ENCODE measurements at regions not wholly inside any gene's neighbourhood (a gene's known extent, or its start where the extent isn't known, plus 50 kb on each side); places are given as distances from the start of the nearest gene placed in this dataset.

DNA sequence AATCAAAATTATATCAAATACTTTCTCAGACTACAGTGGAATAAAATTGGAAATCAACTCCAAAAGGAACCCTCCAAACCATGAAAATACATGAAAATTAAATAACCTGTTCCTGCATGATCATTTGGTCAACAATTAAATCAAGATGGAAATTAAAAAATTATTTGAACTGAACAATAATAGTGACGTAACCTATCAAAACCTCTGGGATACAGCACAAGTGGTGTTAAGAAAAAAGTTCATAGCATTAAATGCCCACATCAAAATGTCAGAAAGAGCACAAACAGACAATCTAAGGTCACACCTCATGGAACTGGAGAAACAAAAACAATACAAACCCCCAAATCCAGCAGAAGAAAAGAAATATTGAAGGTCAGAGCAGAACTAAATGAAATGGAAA is 1460.7 kb downstream of the OLFM4 start:
- no peak for DNase-seq (ENCODE audit: insufficient read length, low spot score, missing footprints)
- TF ChIP-seq CTCF (IDR thresholded peaks at IDR 0.05; ENCODE audit: extremely low read depth, low read depth, low read length): no peak
- no peak overlapping the region for H3K4me2 ChIP-seq (ENCODE audit: insufficient read depth, low read length)
- no peak overlapping the region for H2AFZ ChIP-seq (ENCODE audit: low read length)
- H3K79me2 ChIP-seq (ENCODE audit: insufficient read depth, low read length): no peaks in the 10 kb centered on the region
- no peaks in the 10 kb centered on the region for H3K4me1 ChIP-seq (ENCODE audit: insufficient read depth, low read length)
- H3K4me3 ChIP-seq (ENCODE audit: insufficient read depth, low read length): no peak overlapping the region
- H4K20me1 ChIP-seq (ENCODE audit: insufficient read depth, low read length): no peaks in the 10 kb centered on the region
- H3K36me3 ChIP-seq (ENCODE audit: insufficient read depth, low read length): no peaks in the 10 kb centered on the region
- no peak overlapping the region for H3K27ac ChIP-seq (ENCODE audit: low read depth, low read length)
- H3K27me3 ChIP-seq (ENCODE audit: insufficient read depth, low read length): no peaks in the 10 kb centered on the region
- H3K9me3 ChIP-seq (ENCODE audit: low read depth, low read length): peaks cover 2% of the 10 kb centered on the region

DNA sequence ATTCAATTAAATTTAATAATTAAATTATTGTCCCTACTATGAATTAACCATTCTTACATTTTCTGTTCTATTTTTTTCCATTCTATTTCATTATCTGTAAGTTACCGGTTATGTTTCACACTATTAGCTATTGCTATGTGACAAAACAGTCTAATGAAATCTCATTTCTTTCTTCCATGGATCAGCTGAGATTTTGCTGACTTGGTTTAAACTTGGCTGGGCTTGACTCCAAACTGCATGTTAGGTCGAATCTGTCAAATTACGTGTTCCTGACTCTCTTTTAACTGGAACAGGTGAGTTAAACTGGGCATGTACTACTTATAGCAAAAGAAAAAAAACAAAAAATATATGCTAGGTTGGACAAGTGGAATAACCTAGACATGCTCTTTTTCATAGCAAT is 1464.4 kb downstream of the OLFM4 start:
- H3K36me3 ChIP-seq (ENCODE audit: insufficient read depth, low read length): no peaks in the 10 kb centered on the region
- no peak overlapping the region for H3K27ac ChIP-seq (ENCODE audit: low read depth, low read length)
- H2AFZ ChIP-seq (ENCODE audit: low read length): no peak overlapping the region
- no peaks in the 10 kb centered on the region for H3K79me2 ChIP-seq (ENCODE audit: insufficient read depth, low read length)
- no peaks in the 10 kb centered on the region for H4K20me1 ChIP-seq (ENCODE audit: insufficient read depth, low read length)
- no peak for DNase-seq (ENCODE audit: insufficient read length, low spot score, missing footprints)
- no peak overlapping the region for H3K4me3 ChIP-seq (ENCODE audit: insufficient read depth, low read length)
- no peak overlapping the region for H3K4me2 ChIP-seq (ENCODE audit: insufficient read depth, low read length)
- H3K9me3 ChIP-seq (ENCODE audit: low read depth, low read length): no peaks in the 10 kb centered on the region
- no peaks in the 10 kb centered on the region for H3K4me1 ChIP-seq (ENCODE audit: insufficient read depth, low read length)
- no peaks in the 10 kb centered on the region for H3K27me3 ChIP-seq (ENCODE audit: insufficient read depth, low read length)
- no peak for TF ChIP-seq CTCF (IDR thresholded peaks at IDR 0.05; ENCODE audit: extremely low read depth, low read depth, low read length)

DNA sequence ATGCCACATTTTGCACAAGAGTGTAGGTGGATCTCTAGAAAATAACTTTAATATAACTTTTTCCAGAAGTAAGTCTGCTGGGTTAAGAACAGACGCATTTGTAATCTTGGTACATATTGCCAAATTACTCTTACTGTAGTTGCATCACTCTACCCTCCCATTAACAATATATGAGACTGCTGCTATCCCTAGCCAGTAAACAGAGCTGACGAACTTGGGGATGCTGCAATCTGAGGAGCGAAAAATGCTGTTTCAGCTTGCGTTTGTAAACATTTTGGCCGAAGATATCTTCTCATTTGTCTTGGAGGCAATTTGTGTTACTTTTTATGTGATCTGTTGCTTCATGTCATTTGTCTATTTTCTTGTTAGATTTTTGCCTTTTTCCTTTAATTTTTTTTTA is 1482.8 kb downstream of the OLFM4 start:
- Histone ChIP-seq H3K4me3 (ENCODE audit: insufficient read depth, low read length) (no peak overlapping the region), H3K79me2 (ENCODE audit: insufficient read depth, low read length) (no peaks in the 10 kb centered on the region), H4K20me1 (ENCODE audit: insufficient read depth, low read length) (no peaks in the 10 kb centered on the region), H3K4me1 (ENCODE audit: insufficient read depth, low read length) (no peaks in the 10 kb centered on the region), H3K9me3 (ENCODE audit: low read depth, low read length) (no peaks in the 10 kb centered on the region), H3K27ac (ENCODE audit: low read depth, low read length) (no peak overlapping the region), H3K4me2 (ENCODE audit: insufficient read depth, low read length) (no peak overlapping the region), H2AFZ (ENCODE audit: low read length) (no peak overlapping the region), H3K27me3 (ENCODE audit: insufficient read depth, low read length) (no peaks in the 10 kb centered on the region), H3K36me3 (ENCODE audit: insufficient read depth, low read length) (no peaks in the 10 kb centered on the region)
- no peak for DNase-seq (ENCODE audit: insufficient read length, low spot score, missing footprints)
- TF ChIP-seq CTCF (IDR thresholded peaks at IDR 0.05; ENCODE audit: extremely low read depth, low read depth, low read length): no peak

- Histone ChIP-seq H2AFZ (ENCODE audit: low read length) (no peak overlapping the region), H3K4me1 (ENCODE audit: insufficient read depth, low read length) (no peaks in the 10 kb centered on the region), H3K9me3 (ENCODE audit: low read depth, low read length) (no peaks in the 10 kb centered on the region), H3K27ac (ENCODE audit: low read depth, low read length) (no peak overlapping the region), H4K20me1 (ENCODE audit: insufficient read depth, low read length) (no peaks in the 10 kb centered on the region), H3K27me3 (ENCODE audit: insufficient read depth, low read length) (no peaks in the 10 kb centered on the region), H3K4me2 (ENCODE audit: insufficient read depth, low read length) (no peak overlapping the region), H3K4me3 (ENCODE audit: insufficient read depth, low read length) (no peak overlapping the region), H3K36me3 (ENCODE audit: insufficient read depth, low read length) (no peaks in the 10 kb centered on the region), H3K79me2 (ENCODE audit: insufficient read depth, low read length) (no peaks in the 10 kb centered on the region)
- no peak for TF ChIP-seq CTCF (IDR thresholded peaks at IDR 0.05; ENCODE audit: extremely low read depth, low read depth, low read length)
- no peak for DNase-seq (ENCODE audit: insufficient read length, low spot score, missing footprints)
Measured at GRCh38 chr13:54513254-54513653, 1484.6 kb downstream of the OLFM4 start.

Data from osteoblast (primary cell).